Psoas muscle (tissue), 7 donors: ENCODE measurements at regions not wholly inside any gene's neighbourhood (a gene's known extent, or its start where the extent isn't known, plus 50 kb on each side); places are given as distances from the start of the nearest gene placed in this dataset.

Experiments
- ATAC-seq, 4 donors: fragments of 200-7000 bp; cut with Tn5 transposase; one replicate each; pipeline ENCODE4 v1.9.1; 2020; ENCODE audit warnings: moderate library complexity in 3 of 4, mild to moderate bottlenecking in 2 of 4
- DNase-seq, 2 donors: peaks; one replicate each; pipeline ENCODE4 v3.0.0-alpha.2; 2020
- H3K27ac ChIP-seq: fragments of 200-600 bp; one replicate; pipeline ENCODE4 v1.8.0; 2022
- H3K27me3 ChIP-seq, 3 donors: fragments of 200-600 bp in 1 of 3; one replicate each; pipeline versions ENCODE4 v1.6.1 to v1.8.0; 2013 to 2022; ENCODE audit warnings: low read length in 2 of 3, mild to moderate bottlenecking in 2 of 3, moderate library complexity in 1 of 3; ENCODE audit not compliant: insufficient read depth in 3 of 3
- H3K36me3 ChIP-seq, 2 donors: fragments of 200-600 bp in 1 of 2; one replicate each; pipeline versions ENCODE4 v1.6.1 to v1.8.0; 2013 to 2022; ENCODE audit warnings: low read depth in 1 of 2, mild to moderate bottlenecking in 1 of 2, moderate library complexity in 1 of 2; ENCODE audit not compliant: insufficient read depth in 1 of 2
- H3K4me1 ChIP-seq: fragments of 200-600 bp; one replicate; pipeline ENCODE4 v1.8.0; 2022
- H3K4me3 ChIP-seq: fragments of 200-600 bp; one replicate; pipeline ENCODE4 v1.8.0; 2022; ENCODE audit warnings: mild to moderate bottlenecking
- H3K9me3 ChIP-seq: fragments of 200-600 bp; one replicate; pipeline ENCODE4 v1.8.0; 2022
- WGBS, 3 donors: extraction: QIAGEN DNeasy Blood & Tissue Kit; methylation state at CpG; one replicate each; pipeline versions ENCODE4 v1.1.6 to v1.1.7; 2013; 5-methylcytosine and 5-hydroxymethylcytosine counted together
- intact Hi-C, 2 donors: fragments of 100-400 bp; cut with DNase I; formaldehyde crosslinking; loops; one replicate each; pipeline versions ENCODE4 v1.11.0 to v1.14.2; 2022
- TF ChIP-seq, protein P1 (sequence below): fragments of 200-600 bp; IDR thresholded peaks from one replicate; pipeline ENCODE4 v1.8.0; 2022; ENCODE audit warnings: antibody characterized with exemption
- donor health status: healthy with polysubstance abuse.
- donor health status: DM: no; HTN: no; CAD: no; lungs with moderate emphysema.
- donor health status: Bipolar disorder and iron deficiency.
- donor health status: healthy.
- donor health status: DM: yes; HTN: yes; CAD: no.
- donor health status: DM: no; HTN: no; CAD: no.
- donor health status: DM: yes; HTN: yes; CAD: no.

DNA sequence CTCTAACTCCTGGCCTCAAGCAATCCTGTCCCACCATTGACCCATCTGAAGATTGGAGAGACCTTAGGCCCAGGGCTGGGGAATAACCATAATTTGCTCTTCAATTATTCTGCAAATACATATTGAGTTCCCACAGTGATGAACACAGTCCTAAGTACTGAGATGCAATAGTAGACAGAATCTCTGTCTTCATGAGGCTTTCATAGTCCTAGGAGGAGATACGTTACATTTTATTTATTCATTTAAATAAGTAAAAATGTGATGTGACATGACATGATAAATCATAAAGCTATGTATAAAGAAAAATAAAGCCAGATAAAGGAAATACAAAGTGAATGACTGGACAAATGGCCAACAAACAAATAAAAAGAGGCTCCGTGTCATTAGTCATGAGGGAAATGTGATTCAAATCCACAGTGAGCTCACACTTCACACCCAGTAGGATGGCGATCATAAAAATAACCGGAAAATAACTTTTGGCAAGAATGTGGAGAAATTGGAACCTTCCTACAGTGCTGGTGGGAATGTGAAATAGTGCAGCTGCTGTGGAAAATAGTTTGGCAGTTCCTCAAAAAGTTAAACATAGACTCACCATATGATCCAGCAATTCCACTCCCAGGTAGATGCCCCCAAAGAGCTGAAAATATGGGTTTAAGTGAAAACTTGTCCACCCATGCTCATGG is 52.1 kb upstream of the JCAD start:
- ATAC-seq (no peak), DNase-seq (no peak)
- TF ChIP-seq, protein P1, sequence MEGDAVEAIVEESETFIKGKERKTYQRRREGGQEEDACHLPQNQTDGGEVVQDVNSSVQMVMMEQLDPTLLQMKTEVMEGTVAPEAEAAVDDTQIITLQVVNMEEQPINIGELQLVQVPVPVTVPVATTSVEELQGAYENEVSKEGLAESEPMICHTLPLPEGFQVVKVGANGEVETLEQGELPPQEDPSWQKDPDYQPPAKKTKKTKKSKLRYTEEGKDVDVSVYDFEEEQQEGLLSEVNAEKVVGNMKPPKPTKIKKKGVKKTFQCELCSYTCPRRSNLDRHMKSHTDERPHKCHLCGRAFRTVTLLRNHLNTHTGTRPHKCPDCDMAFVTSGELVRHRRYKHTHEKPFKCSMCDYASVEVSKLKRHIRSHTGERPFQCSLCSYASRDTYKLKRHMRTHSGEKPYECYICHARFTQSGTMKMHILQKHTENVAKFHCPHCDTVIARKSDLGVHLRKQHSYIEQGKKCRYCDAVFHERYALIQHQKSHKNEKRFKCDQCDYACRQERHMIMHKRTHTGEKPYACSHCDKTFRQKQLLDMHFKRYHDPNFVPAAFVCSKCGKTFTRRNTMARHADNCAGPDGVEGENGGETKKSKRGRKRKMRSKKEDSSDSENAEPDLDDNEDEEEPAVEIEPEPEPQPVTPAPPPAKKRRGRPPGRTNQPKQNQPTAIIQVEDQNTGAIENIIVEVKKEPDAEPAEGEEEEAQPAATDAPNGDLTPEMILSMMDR = no peak
- Histone ChIP-seq H3K36me3 (no peaks in the 10 kb centered on the region), H3K4me3 (no peak overlapping the region), H3K9me3 (no peaks in the 10 kb centered on the region), H3K27ac (no peak overlapping the region), H3K4me1 (peaks cover 8% of the 10 kb centered on the region), H3K27me3 (peaks cover 0 to 5% (median 0%) of the 10 kb centered on the region in 3 donors)
- WGBS, 3 donors = 11 to 24% (median 19%) methylated on average over 4 of the region's 4 CpGs
- intact Hi-C loops = no loop called here
